Esophagus muscularis mucosa (tissue), 4 donors: ENCODE measurements at regions not wholly inside any gene's neighbourhood (a gene's known extent, or its start where the extent isn't known, plus 50 kb on each side); places are given as distances from the start of the nearest gene placed in this dataset.

Source experiments
- DNase-seq: peaks from one replicate; pipeline ENCODE4 v3.0.0-alpha.2; 2017; ENCODE audit errors: extremely low spot score
- H3K27ac ChIP-seq, 4 donors: fragments of 200-600 bp; sonication (generic); replicated peaks in 1 of 4; 1 replicate in 3 of 4; 2 replicates in 1 of 4; pipeline ENCODE4 v1.5.1; 2016 to 2019; ENCODE audit warnings: mild to moderate bottlenecking in 1 of 4
- H3K27me3 ChIP-seq, 4 donors: fragments of 200-600 bp; sonication (generic); one replicate each; pipeline versions ENCODE4 v1.5.1 to v1.6.0; 2016 to 2019
- H3K36me3 ChIP-seq, 4 donors: fragments of 200-600 bp; sonication (generic); one replicate each; pipeline ENCODE4 v1.5.1; 2016 to 2019
- H3K4me1 ChIP-seq, 4 donors: fragments of 200-600 bp; sonication (generic); one replicate each; pipeline ENCODE4 v1.5.1; 2016 to 2019
- H3K4me3 ChIP-seq, 4 donors: fragments of 200-600 bp; sonication (generic); 1 replicate in 2 of 4; 2 replicates in 2 of 4; pipeline ENCODE4 v1.5.1; 2016 to 2019; ENCODE audit warnings: mild to moderate bottlenecking in 4 of 4, moderate library complexity in 1 of 4
- H3K9me3 ChIP-seq, 4 donors: fragments of 200-600 bp; sonication (generic); 1 replicate in 3 of 4; 2 replicates in 1 of 4; pipeline ENCODE4 v1.5.1; 2016 to 2019
- CTCF ChIP-seq, 3 experiments: fragments of 200-600 bp in 2 of 3; fragments of 450-650 bp in 1 of 3; sonication (generic) in 2 of 3; IDR thresholded peaks; one replicate each; pipeline ENCODE4 v1.5.1; 2017 to 2019; ENCODE audit warnings: antibody characterized with exemption in 3 of 3, mild to moderate bottlenecking in 2 of 3, moderate library complexity in 1 of 3
- EP300 ChIP-seq: sonication (generic); formaldehyde crosslinking; IDR thresholded peaks from one replicate; pipeline ENCODE4 v1.6.1; 2017; ENCODE audit warnings: antibody characterized with exemption
- POLR2A ChIP-seq: fragments of 450-650 bp; IDR thresholded peaks from one replicate; pipeline ENCODE4 v1.6.1; 2017; ENCODE audit warnings: antibody characterized with exemption, moderate library complexity, mild to moderate bottlenecking, low read depth
- POLR2AphosphoS5 ChIP-seq, 2 donors: sonication (generic); formaldehyde crosslinking; IDR thresholded peaks; one replicate each; pipeline ENCODE4 v1.6.1; 2017; ENCODE audit warnings: antibody characterized with exemption in 2 of 2
- WGBS: methylation state at CpG from one replicate; pipeline ENCODE4 v1.1.5; 2018; 5-methylcytosine and 5-hydroxymethylcytosine counted together
- intact Hi-C: fragments of 100-400 bp; cut with DNase I; formaldehyde crosslinking; loops from one replicate; pipeline ENCODE4 v1.15.1; 2023

GRCh38 chr22:47380692-47381091 is 618.2 kb downstream of the TBC1D22A start:
- no peak for DNase-seq
- no peaks in the 10 kb centered on the region for H3K9me3 ChIP-seq
- H3K27ac ChIP-seq: no peak overlapping the region
- H3K4me3 ChIP-seq: no peak overlapping the region
- no peaks in the 10 kb centered on the region for H3K36me3 ChIP-seq
- WGBS: 77% methylated on average over 5 of the region's 5 CpGs
- no peak for TF ChIP-seq POLR2A
- TF ChIP-seq CTCF (IDR thresholded peaks at IDR 0.05): no peak
- TF ChIP-seq POLR2AphosphoS5 (IDR thresholded peaks at IDR 0.05): no peak
- no peak for TF ChIP-seq EP300
- H3K27me3 ChIP-seq: peaks cover 0 to 41% (median 0%) of the 10 kb centered on the region in 4 donors
- intact Hi-C loops: no loop called here
- no peaks in the 10 kb centered on the region for H3K4me1 ChIP-seq

- H3K4me1 ChIP-seq: no peaks in the 10 kb centered on the region
- no peak overlapping the region for H3K27ac ChIP-seq
- H3K27me3 ChIP-seq: peaks cover 0 to 53% (median 0%) of the 10 kb centered on the region in 4 donors
- intact Hi-C loops: no loop called here
- DNase-seq: no peak
- H3K36me3 ChIP-seq: no peaks in the 10 kb centered on the region
- TF ChIP-seq EP300: no peak
- TF ChIP-seq POLR2A: no peak
- no peak for TF ChIP-seq CTCF (IDR thresholded peaks at IDR 0.05)
- TF ChIP-seq POLR2AphosphoS5 (IDR thresholded peaks at IDR 0.05): no peak
- H3K4me3 ChIP-seq: no peak overlapping the region
- WGBS: 87% methylated on average over 27 of the region's 37 CpGs
- H3K9me3 ChIP-seq: no peaks in the 10 kb centered on the region
These were observed 616.6 kb downstream of the TBC1D22A start for GRCh38 chr22:47379037-47379436.

GRCh38 chr22:47377926-47378560 is 615.6 kb downstream of the TBC1D22A start:
- 80% methylated on average over 5 of the region's 5 CpGs for WGBS
- Histone ChIP-seq H3K9me3 (no peaks in the 10 kb centered on the region), H3K4me3 (no peak overlapping the region), H3K27ac (no peak overlapping the region), H3K4me1 (no peaks in the 10 kb centered on the region), H3K27me3 (peaks cover 0 to 62% (median 0%) of the 10 kb centered on the region in 4 donors), H3K36me3 (no peaks in the 10 kb centered on the region)
- no peak for DNase-seq
- TF ChIP-seq EP300 (no peak), POLR2AphosphoS5 (IDR thresholded peaks at IDR 0.05) (no peak), POLR2A (no peak), CTCF (IDR thresholded peaks at IDR 0.05) (no peak)
- intact Hi-C loops: no loop called here

GRCh38 chr22:47376901-47377505 is 614.6 kb downstream of the TBC1D22A start:
- intact Hi-C loops: no loop called here
- WGBS: 67% methylated on average over 11 of the region's 11 CpGs
- no peak for TF ChIP-seq POLR2A
- TF ChIP-seq CTCF (IDR thresholded peaks at IDR 0.05): no peak
- no peak for TF ChIP-seq POLR2AphosphoS5 (IDR thresholded peaks at IDR 0.05)
- TF ChIP-seq EP300: no peak
- no peak for DNase-seq
- Histone ChIP-seq H3K4me1 (no peaks in the 10 kb centered on the region), H3K36me3 (no peaks in the 10 kb centered on the region), H3K27ac (no peak overlapping the region), H3K27me3 (peaks cover 0 to 71% (median 0%) of the 10 kb centered on the region in 4 donors), H3K9me3 (no peaks in the 10 kb centered on the region), H3K4me3 (no peak overlapping the region)
